ENCODE measurements at regions not wholly inside any gene's neighbourhood (a gene's known extent, or its start where the extent isn't known, plus 50 kb on each side); places are given as distances from the start of the nearest gene placed in this dataset.
"Not testable (repeated sequence)": the region's sequence is repeated elsewhere in the genome, so short reads cannot be mapped to it uniquely, and the experiment has no call there.

DNA sequence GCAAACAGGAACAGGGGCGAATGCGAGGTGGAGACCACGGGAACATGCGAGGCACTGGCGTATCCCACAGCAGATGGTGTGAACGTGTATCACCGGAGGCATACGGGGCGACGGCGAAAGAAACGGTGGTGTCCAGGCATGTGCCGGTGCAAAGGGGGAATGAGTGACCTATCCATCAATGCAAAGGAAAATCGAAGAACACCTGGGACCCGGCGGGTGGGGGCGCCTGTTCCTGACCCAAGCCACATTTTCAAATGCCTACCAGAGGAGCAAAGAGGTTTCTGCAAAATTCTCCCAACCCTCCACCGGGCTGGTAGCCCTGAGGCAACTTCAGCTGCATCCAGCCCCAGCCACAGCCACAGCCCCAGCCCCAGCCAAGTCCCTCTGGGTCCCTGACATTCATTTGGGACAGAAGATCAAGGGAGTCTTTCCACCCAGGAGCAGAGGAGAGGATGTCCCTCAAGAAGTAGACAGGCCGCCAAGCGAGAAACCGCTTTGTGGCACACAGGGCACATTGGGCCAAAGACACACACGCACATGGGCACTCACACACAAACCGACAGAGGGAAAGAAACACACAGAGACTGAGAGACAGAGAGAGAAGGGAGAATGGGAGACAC, 164.0 kb upstream of the ZNF337 start:
- intact Hi-C loops (cut with DNase I, micrococcal nuclease), result no loop called here
- DNase-seq (no peak), ATAC-seq (no peak)

DNA sequence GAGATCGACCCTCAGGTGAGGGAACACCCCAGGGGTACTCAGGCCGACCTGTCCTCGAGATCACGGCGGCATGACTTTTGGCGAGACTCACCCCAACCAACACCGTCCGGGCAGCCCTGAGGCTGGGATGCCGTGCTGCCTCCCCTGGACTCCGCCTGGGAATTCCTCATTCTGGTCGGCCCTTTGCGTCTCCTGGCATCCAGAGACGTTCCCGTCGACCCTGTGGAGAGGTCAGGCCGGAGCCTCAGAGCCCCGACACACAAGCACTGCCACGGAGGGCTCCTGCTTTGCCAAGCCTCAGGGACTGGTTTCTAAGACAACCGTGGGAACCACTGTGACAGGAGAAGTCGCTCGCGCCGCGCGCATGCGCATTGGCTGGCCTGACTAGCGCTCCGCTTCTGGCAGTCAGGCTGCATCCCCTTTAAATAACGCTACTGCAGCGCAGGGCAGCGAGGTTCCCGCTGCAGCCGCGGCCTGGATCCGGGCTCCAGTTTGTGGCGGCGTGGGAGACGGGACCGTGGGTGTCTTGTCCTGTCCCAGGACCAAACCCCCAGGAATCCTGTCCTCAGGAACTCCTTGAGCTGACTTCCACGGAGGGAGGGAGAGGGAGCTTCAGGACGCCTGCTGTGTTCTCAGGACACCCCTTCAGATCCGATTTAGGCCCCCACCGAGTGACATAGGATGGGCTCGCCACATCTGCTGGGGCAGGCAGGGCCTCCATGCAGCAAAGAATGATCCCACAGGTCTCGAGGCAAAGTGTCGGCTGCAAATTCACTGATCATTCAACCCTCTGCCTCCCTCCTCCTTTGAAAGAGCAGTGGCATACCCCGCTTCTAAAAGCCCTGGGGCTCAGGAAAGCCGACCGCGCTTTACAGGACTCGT, 163.2 kb upstream of the ZNF337 start:
- ATAC-seq, result peak; percentile 51
- intact Hi-C loops (cut with DNase I, micrococcal nuclease), result no loop called here
- DNase-seq, result peak in 1 of 2 donors; percentile 71

DNA sequence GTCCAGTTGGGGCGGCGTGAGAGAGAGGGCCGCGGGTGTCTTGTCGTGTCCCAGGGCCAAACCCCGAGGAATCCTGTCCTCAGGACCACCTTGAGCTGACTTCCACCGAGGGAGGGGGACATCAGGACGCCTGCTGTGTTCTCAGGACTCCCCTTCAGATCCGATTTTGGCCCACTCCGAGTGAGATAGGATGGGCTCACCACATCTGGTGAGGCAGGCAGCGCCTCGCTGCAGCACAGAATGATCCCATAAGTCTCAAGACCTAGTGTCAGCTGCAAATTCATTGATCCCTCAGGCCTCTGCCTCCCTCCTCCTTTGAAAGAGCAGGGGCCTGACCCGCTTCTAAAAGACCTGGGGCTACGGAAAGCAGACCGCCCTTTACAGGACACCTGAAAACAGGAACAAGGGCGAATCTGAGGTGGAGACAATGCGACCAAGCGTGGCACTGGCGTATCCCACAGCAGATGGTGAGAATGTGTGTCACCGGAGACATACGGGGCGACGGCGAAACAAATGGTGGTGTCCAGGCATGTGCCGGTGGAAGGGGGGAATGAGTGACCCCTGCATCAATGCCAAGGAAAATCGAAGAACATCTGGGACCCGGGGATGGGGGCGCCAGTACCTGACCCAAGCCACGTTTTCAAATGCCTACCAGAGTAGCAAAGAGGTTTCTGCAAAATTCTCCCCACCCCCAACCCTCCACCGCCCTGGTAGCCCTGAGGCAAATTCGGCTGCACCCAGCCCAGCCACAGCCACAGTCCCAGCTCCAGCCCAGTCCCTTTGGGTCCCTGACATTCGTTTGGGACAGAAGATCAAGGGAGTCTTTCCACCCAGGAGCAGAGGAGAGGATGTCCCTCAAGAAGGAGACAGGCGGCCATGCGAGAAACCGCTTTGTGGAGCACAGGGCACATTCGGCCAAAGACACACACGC, 162.1 kb upstream of the ZNF337 start:
- ATAC-seq (no peak), DNase-seq (no peak)
- intact Hi-C loops (cut with DNase I, micrococcal nuclease), result no loop called here

DNA sequence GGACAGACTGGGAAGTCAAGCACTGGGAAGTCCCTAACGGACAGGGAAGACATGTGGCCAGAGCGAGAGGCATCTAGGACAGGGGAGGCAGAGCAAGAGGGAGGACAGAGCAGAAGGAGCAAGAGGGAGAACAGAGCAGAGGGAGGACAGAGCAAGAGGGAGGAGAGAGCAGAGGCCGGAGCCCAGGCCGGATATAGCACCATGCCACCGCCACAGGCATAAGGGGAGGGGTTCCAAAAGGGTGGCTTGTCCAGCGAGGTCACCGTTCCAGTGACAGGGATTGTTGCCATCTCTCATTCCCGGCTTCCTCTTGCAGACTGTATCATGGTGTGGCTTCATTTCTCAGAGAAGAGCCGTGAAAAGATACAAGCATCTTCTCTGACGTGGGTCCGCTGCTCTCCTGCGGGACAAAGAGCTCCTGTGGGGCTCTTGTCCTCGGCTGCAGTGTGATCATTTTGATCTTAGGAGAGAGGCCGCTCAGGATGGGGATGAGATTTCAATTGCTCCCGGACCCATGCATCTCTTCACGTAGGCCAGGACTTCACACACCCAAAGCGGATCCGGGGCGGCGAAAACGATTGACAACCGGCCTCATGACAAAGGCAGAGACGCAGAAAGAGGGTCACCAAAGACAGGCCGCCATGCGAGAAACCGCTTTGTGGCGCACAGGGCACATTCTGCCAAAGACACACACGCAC, 160.6 kb upstream of the ZNF337 start:
- DNase-seq; ATAC-seq; intact Hi-C loops (cut with DNase I, micrococcal nuclease): not testable (repeated sequence)

DNA sequence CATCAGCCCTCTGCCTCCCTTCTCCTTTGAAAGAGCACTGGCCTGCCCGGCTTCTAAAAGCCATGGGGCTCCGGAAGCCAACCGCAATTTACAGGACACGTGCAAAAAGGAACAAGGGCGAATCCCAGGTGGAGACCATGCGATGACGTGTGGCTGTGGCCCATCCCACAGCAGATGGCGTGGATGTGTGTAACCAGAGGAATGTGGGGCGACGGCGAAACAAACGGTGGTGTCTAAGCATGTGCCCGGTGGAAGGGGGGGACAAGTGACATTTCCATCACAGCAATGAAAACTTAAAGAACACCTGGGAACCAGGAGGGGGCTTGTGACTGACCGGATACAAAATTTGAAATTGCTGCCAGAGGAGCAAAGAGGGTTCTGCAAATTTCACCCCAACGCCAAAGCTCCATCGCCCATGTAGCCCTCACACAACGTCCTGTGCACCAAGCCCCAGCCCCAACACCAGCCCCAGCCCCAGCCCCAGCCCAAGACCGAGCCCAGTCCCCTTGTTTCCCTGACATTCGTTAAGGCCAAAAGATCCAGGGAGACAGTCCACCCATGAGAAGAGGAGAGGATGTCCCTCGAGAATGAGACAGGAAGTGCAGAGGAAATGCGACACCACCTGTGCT, 159.7 kb upstream of the ZNF337 start:
- DNase-seq (no peak), ATAC-seq (no peak)
- intact Hi-C loops (cut with DNase I, micrococcal nuclease), result no loop called here

DNA sequence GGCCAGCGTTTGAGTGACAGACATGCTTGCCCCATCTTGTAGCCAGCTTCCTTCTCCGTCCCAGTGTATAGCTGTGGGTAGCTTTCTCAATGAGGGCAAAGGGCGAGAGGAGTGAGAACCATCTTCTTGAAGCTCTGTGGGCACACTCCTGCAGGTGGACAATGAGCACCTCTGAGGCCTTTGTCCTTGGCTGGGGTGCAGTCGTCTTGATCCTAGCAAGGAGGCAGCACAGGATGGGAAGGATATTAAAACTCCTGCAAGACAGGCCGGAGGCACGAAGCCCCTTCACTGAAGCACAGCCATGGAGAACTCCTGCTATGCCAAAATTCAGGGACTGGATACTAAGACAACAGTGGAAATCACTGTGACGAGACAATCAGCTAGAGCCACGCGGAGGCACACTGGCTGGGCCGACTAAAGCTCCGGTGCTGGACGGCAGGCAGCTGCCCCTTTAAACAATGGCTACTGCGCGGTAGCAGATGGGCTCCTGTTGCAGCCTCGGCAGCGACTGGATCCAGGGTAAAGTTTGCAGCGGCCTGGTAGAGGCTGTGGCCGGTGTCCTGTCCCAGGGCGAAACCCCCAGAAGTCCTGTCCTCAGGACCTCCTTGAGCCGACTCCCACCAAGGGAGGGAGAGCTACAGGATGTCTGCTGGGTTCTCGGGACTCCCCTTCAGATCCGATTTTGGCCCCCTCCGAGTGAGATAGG, 159.0 kb upstream of the ZNF337 start:
- intact Hi-C loops (cut with DNase I, micrococcal nuclease); ATAC-seq; DNase-seq: not testable (repeated sequence)

DNA sequence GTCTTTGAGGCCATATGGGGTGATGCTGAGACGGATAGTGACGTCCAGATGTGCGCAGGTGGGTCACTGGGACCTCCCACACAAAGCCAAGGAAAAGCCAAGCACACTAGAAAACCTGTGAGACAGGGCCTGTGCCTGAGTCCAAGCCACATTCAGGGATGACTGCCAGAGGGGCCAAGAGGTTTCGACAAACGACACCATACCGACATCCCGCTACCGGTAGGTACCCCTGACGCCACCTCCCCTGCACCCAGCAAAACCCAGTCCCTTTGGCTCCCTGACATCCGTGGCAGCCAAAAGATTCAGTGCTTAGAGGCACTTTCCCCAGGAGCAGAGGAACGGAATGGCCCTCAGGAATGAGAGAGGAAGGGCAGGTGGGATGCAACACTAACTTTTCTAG, 158.0 kb upstream of the ZNF337 start:
- intact Hi-C loops (cut with DNase I, micrococcal nuclease); DNase-seq; ATAC-seq: not testable (repeated sequence)

DNA sequence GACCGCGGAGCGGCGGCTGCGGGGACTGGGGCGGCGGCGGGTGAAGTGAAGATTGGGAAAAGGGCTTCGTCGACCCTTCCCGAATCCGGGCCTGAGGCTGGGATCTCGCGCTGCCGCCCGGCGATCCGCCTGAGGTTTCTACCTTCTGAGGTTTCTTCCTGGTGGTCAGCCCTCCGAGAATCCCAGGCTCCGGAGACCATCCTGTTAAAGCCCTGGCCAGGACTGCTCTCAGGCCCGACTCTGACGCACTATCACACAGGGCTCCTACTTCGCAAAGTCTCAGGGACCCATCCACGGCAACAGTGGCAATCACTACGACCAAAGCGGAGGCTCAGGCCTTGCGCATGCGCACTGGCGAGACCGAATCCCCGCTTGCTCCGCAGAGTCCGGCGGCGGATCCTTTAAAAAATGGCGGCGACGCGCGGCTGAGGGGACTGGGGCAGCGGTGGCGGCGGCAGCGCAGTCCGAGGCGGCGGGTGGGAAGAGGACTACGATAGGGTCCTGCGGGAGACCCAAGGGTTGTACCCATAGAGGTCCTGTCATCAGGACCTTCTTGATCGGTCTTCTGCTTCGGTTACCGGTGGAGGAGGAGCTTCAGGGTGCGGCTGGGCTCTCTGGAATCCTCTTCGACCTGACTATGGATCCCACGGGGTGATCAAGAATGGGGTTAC, 157.2 kb upstream of the ZNF337 start:
- intact Hi-C loops (cut with DNase I, micrococcal nuclease), result not testable (repeated sequence)
- ATAC-seq, result peak; percentile 88

DNA sequence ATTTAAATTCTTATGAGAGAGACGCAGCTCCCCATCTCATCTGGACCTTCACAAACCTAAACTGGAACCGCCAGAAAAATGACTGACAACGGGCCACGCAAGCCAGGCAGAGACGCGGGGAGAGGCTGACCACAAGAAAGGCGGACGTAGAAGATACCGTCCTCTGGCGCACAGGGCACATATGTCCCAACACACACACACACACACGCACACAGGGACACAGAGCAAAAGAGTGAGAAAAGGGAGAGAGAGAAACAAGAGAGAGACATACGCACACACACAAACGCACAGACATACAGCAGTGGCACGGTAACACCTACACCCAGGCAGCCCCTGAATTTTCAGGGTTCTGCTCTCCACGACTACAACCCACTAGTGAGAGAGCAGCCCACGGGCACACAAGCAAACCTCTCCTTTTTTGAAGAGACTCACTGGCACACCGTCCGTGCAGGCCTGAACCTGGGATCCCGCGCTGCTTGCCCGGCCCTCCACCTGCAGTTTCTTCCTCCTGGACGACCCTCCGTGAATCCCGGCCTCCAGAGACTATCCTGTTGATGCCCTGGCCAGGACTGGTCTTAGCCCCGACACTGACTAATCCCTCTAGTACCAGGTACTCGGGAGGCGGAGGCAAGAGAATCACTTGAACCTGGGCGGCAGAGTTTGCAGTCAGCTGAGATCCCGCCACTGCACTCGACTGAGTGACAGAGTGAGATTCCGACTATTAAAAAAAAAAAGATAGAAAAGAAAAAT, 156.5 kb upstream of the ZNF337 start:
- ATAC-seq, result peak; percentile 52
- intact Hi-C loops (cut with DNase I, micrococcal nuclease); DNase-seq: not testable (repeated sequence)

More for the DNA sequence above, 157.2 kb upstream of the ZNF337 start:
- DNase-seq, result peak; percentile 82 to 86

DNA sequence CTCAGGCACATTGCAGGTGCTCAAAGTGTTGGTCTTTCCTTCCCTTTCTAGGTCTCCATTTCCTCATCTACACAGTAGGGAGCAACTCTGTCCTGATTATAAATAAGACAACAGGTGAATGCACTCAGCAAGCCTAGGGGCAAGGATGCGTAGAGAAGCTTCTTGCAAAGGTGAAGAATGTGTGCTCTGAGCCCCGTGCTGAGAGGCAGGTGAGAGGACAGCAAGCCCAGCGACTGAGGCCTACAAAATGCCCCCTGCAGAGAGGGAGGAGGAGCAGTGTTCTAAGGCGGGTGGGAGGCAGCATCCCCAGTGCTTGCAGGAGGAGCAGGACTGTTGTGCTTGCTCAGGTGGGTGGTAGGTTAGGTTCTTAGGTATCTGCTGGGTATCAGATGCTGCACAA, 153.5 kb upstream of the ZNF337 start:
- DNase-seq; ATAC-seq; intact Hi-C loops (cut with DNase I, micrococcal nuclease): not testable (repeated sequence)

DNA sequence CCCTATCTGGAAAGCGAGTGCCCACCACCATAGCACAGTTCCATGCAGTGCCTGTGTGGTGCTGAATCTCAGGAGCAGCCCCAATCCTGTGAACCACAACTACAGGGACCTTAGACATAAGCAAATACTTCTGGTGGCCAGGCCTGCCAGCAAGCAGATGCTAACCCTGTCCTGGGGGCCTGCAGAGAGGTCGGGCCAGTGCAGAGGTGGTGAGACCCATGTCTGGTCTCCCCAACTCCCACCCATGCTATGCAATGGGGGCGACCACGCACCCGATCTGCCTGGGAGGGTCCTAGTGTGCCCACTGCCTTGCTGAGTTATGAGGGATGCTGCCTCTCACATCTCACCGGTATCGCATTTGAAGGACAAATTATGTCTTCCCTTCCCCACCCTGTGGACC, 151.6 kb upstream of the ZNF337 start:
- ATAC-seq (no peak), DNase-seq (no peak)
- intact Hi-C loops (cut with DNase I, micrococcal nuclease), result no loop called here

DNA sequence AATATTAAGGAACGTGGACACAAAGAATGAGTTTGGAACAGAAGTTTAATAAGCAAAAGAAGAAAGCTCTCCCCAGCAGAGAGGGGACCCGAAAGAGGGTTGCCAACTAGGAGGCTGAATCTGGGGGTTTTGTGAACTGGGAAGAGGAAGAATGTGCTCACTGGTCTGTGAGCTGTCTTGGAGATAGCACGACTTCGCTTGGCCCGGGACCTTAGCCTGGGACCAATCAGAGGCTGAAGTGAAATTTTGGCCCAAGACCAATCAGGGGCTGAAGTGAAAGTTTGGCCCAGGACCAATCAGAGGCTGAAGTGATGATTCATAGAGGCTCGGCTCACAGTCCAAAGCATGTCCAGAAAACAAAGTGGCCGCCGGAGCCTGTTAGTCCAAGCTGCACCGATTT, 148.0 kb upstream of the ZNF337 start:
- ATAC-seq; DNase-seq; intact Hi-C loops (cut with DNase I, micrococcal nuclease): not testable (repeated sequence)

DNA sequence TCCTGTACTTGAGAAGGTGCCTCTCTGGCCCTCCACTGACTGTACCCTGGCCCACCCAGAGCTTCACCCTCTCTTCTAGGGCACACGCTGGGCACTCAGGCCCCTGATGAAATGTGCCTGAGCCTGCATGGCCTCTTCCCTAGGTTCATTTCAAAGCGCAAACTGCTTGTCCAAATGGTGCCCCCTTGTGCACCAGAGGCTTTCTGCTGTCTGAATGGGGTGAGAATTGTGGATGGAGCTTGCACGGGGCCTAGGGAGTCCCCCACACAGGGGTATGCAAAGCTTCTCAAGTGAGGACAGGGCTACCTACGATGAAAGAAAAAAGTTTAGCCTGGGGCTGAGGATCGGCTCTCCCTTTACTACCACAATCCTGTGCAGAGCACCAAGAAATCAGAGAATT, 116.9 kb upstream of the ZNF337 start:
- ATAC-seq, DNase-seq: not testable (repeated sequence)

DNA sequence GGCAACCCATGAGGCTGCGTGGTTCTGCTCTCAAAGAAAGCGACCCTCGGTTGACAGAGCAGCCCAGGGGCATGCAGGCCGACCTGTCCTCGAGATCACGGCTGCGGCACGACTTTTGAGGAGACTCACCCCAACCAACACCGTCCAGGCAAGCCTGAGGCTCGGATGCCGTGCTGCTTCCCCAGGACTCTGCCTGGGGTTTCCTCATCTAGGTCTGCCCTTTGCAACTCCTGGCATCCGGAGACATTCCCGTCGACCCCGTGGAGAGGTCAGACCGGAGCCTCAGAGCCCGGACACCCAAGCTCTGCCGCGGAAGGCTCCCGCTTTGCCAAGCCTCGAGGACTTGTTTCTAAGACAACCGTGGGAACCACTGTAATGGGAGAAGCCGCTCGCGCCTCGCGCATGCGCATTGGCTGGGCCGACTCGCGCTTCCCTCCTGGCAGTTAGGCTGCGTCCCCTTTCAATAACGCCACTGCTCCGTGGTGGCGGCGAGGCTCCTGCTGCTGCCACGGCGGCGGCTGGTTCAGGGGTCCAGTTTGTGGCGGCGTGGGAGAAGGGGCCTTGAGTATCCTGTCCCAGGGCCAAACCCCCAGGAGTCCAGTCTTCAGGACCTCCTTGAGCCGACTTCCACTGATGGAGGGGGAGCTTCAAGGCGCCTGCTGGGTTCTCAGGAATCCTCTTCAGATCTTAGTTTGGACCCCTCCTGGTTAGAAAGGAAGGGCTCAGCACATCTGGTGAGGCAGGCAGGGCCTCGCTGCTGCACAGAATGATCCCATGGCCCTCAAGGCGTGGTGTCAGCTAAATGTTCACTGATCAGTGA, 101.7 kb upstream of the ZNF337 start:
- DNase-seq; intact Hi-C loops (cut with DNase I, micrococcal nuclease); ATAC-seq: not testable (repeated sequence)

More for the DNA sequence above, 116.9 kb upstream of the ZNF337 start:
- intact Hi-C loops (cut with DNase I, micrococcal nuclease), result not testable (repeated sequence)

DNA sequence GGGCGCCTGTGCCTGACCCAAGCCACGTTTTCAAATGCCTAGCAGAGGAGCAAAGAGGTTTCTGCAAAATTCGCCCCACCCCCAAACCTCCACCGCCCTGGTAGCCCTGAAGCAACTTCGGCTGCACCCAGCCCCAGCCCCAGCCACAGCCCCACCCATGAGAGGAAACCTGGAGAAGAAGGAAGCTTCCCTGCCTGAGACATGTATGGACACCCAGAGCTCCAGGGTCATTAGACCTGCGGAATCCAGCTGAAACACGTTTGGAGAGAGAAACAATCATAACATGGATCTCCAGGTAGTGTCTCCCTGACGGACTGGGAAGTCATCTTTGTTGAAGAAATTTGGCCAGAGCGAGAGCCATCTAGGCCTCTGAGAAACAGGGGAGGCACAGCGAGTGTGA, 100.4 kb upstream of the ZNF337 start:
- ATAC-seq; DNase-seq; intact Hi-C loops (cut with DNase I, micrococcal nuclease): not testable (repeated sequence)

All from left colon (tissue), 2 donors.